ENCODE measurements at regions not wholly inside any gene's neighbourhood (a gene's known extent, or its start where the extent isn't known, plus 50 kb on each side); places are given as distances from the start of the nearest gene placed in this dataset.
A peak's percentile ranks its signal among the peaks of the same experiment; 100 is the strongest.

DNA sequence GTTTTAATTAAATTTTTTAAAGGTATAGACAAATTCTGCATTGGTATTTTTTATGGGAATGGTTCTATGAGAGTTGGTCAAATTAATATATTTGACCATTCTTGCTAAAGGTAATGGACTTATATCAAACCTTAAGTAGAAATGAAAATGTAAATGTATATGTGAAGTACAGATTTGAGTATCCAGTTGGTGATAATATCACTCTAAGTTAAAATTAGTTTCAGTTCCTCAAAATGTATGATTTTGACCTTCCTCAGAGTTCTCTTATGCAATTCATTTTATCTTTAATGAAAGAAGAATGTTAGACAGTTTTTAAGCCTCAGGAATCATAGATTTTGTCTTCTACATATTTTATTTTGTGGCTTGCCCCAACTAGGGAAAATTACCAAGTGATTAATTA is 1291.5 kb upstream of the B3GALT2 start:
- no peak overlapping the region for H3K4me3 Mint-ChIP-seq

DNA sequence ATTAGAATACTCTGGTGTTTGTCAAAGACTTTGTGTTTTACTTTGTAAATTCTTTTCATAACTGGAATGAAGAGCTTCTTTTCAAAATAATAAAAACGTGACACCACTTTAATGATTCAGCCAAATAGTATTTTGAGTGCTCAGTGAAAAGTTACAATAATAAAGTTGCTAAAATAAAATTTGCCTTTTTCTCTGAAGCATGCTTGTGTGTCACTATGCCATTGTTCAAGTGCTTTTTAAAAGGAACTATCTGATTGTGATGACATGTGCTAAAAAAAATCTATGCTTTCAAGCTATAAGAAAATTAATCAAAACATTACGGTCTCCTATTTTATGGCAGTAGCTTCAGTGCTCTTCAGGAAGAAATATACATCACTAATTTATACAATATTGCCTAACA is 1290.5 kb upstream of the B3GALT2 start:
- Mint-ChIP-seq H3K36me3 (ENCODE audit: low read depth) (no peaks in the 10 kb centered on the region), H3K4me3 (no peak overlapping the region), H3K27ac (no peak overlapping the region), H3K27me3 (ENCODE audit: low read depth) (no peaks in the 10 kb centered on the region), H3K4me1 (no peaks in the 10 kb centered on the region), H3K9me3 (no peaks in the 10 kb centered on the region)
- no peak for TF ChIP-seq CTCF (IDR thresholded peaks at IDR 0.05; ENCODE audit: unreplicated experiment in 3 of 3)

More for the DNA sequence above, 1291.5 kb upstream of the B3GALT2 start:
- Mint-ChIP-seq H3K9me3 (no peaks in the 10 kb centered on the region), H3K36me3 (ENCODE audit: low read depth) (no peaks in the 10 kb centered on the region), H3K4me1 (no peaks in the 10 kb centered on the region), H3K27me3 (ENCODE audit: low read depth) (no peaks in the 10 kb centered on the region), H3K27ac (no peak overlapping the region)
- TF ChIP-seq CTCF (IDR thresholded peaks at IDR 0.05; ENCODE audit: unreplicated experiment in 3 of 3) = no peak

DNA sequence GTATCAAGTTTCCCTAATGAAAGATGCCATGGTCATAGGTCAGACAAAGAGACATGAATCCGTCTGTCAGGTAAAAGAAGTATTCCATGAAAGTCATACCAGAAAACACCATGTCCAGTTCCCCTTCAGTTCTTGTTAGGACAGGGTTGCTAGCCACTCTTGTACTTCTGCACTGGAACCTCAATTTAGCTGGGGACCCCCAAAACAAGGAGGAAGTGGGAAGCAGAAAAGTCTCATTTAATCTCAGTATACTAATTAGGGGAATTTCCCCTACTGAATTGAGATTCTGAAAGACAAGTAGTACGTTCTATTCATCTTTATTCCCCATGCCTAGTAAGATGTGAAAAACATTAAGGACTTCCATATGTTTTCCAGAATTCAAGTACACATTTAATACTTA is 1289.9 kb upstream of the B3GALT2 start:
- no peaks in the 10 kb centered on the region for H3K36me3 Mint-ChIP-seq (ENCODE audit: low read depth)
- no peaks in the 10 kb centered on the region for H3K4me1 Mint-ChIP-seq
- H3K27ac Mint-ChIP-seq = no peak overlapping the region
- TF ChIP-seq CTCF (IDR thresholded peaks at IDR 0.05; ENCODE audit: unreplicated experiment in 3 of 3) = no peak
- H3K4me3 Mint-ChIP-seq = no peak overlapping the region
- no peaks in the 10 kb centered on the region for H3K9me3 Mint-ChIP-seq
- H3K27me3 Mint-ChIP-seq (ENCODE audit: low read depth) = no peaks in the 10 kb centered on the region

DNA sequence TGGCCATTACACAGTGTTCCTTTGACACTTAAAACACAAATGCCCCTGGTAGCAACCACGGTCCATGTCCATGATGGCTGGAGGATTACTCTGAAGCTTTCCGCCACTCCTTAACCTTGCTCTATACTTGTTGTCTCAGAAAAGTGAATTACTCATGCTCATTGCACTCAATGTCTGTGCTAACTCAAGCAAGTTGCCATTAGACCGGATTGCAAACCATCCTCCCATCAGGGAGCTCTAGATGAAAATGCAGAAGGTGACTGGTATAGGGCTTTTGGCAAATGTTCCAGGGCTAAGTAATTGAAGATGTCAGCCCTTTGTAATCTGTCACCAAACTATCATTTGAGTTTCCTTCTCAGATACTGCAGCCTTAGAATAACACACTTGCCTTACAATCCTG is 1288.3 kb upstream of the B3GALT2 start:
- no peak overlapping the region for H3K4me3 Mint-ChIP-seq
- no peak for TF ChIP-seq CTCF (IDR thresholded peaks at IDR 0.05; ENCODE audit: unreplicated experiment in 3 of 3)
- no peaks in the 10 kb centered on the region for H3K9me3 Mint-ChIP-seq
- no peaks in the 10 kb centered on the region for H3K27me3 Mint-ChIP-seq (ENCODE audit: low read depth)
- no peak overlapping the region for H3K27ac Mint-ChIP-seq
- no peaks in the 10 kb centered on the region for H3K36me3 Mint-ChIP-seq (ENCODE audit: low read depth)
- no peaks in the 10 kb centered on the region for H3K4me1 Mint-ChIP-seq

DNA sequence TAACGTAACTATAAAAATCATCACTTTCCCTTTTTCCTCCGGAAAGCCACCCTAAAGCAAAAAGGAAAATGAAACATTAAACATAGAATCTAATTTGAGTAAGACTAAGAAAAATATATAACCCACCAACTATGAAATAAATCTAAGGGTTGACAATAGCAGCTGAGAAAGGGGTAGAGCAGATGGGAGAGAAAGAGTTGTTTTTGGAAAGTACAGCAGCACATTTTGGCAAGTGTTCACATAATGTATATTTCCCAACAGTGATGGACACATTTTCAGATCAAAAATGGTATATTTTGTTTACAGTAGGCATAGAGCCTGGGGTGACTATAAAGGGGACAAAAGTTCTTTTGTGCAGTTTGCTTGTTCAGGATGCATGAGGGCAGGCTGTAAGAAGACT is 1287.4 kb upstream of the B3GALT2 start:
- Mint-ChIP-seq H3K27ac (peak overlapping the region in 1 of 3 experiments; percentile 55), H3K4me1 (no peaks in the 10 kb centered on the region), H3K9me3 (no peaks in the 10 kb centered on the region), H3K36me3 (ENCODE audit: low read depth) (no peaks in the 10 kb centered on the region), H3K27me3 (ENCODE audit: low read depth) (no peaks in the 10 kb centered on the region), H3K4me3 (no peak overlapping the region)
- no peak for TF ChIP-seq CTCF (IDR thresholded peaks at IDR 0.05; ENCODE audit: unreplicated experiment in 3 of 3)

GRCh38 chr1:194469282-194469681 is 1282.9 kb upstream of the B3GALT2 start:
- Mint-ChIP-seq H3K27ac (no peak overlapping the region), H3K36me3 (ENCODE audit: low read depth) (no peaks in the 10 kb centered on the region)

More at GRCh38 chr1:194469282-194469681, 1282.9 kb upstream of the B3GALT2 start:
- no peaks in the 10 kb centered on the region for H3K9me3 Mint-ChIP-seq
- no peak for TF ChIP-seq CTCF (IDR thresholded peaks at IDR 0.05; ENCODE audit: unreplicated experiment in 3 of 3)
- H3K4me1 Mint-ChIP-seq = no peaks in the 10 kb centered on the region
- no peak overlapping the region for H3K4me3 Mint-ChIP-seq
- no peaks in the 10 kb centered on the region for H3K27me3 Mint-ChIP-seq (ENCODE audit: low read depth)
